Body of pancreas (tissue), 4 donors: ENCODE measurements at regions not wholly inside any gene's neighbourhood (a gene's known extent, or its start where the extent isn't known, plus 50 kb on each side); places are given as distances from the start of the nearest gene placed in this dataset.
A peak's percentile ranks its signal among the peaks of the same experiment; 100 is the strongest.

Source experiments
- ATAC-seq: fragments of 150-250 bp; one replicate; pipeline ENCODE4 v1.9.1; 2016
- DNase-seq, 4 donors: peaks; one replicate each; pipeline ENCODE4 v3.0.0-alpha.2; 2019
- H3K27ac ChIP-seq, 4 donors: fragments of 200-600 bp; sonication (generic); 1 replicate in 3 of 4; 2 replicates in 1 of 4; pipeline versions ENCODE4 v1.5.1 to v1.6.1; 2016 to 2019; ENCODE audit warnings: mild to moderate bottlenecking in 1 of 4, mixed read lengths in 1 of 4, moderate library complexity in 1 of 4
- H3K27me3 ChIP-seq, 2 donors: fragments of 200-600 bp; sonication (generic); one replicate each; pipeline ENCODE4 v1.6.0; 2016; ENCODE audit warnings: mild to moderate bottlenecking in 1 of 2
- H3K36me3 ChIP-seq, 2 donors: fragments of 200-600 bp; sonication (generic); replicated peaks in 1 of 2; 2 replicates each; pipeline ENCODE4 v1.5.1; 2016; ENCODE audit warnings: low read depth in 2 of 2; ENCODE audit not compliant: insufficient read depth in 1 of 2
- H3K4me1 ChIP-seq: fragments of 200-600 bp; sonication (generic); one replicate; pipeline ENCODE4 v1.6.0; 2016
- H3K4me3 ChIP-seq, 2 donors: fragments of 200-600 bp; sonication (generic); 1 replicate in 1 of 2; 2 replicates in 1 of 2; pipeline ENCODE4 v1.5.1; 2016 to 2019
- H3K9me3 ChIP-seq, 3 donors: fragments of 200-600 bp; sonication (generic); 1 replicate in 2 of 3; 2 replicates in 1 of 3; pipeline ENCODE4 v1.5.1; 2016
- POLR2A ChIP-seq, 3 donors: fragments of 450-650 bp; IDR thresholded peaks; one replicate each; pipeline ENCODE4 v1.6.1; 2016; ENCODE audit warnings: antibody characterized with exemption in 3 of 3, mild to moderate bottlenecking in 2 of 3
- WGBS, 2 donors: methylation state at CpG; one replicate each; pipeline ENCODE4 v1.1.5; 2017; 5-methylcytosine and 5-hydroxymethylcytosine counted together
- intact Hi-C: fragments of 100-400 bp; cut with DNase I; formaldehyde crosslinking; loops from one replicate; pipeline ENCODE4 v1.15.1; 2023
- TF ChIP-seq, protein P1 (sequence below), 7 experiments: fragments of 450-650 bp in 4 of 7; fragments of 200-600 bp in 3 of 7; sonication (generic) in 3 of 7; IDR thresholded peaks; one replicate each; pipeline ENCODE4 v1.5.1; 2016 to 2019; ENCODE audit warnings: antibody characterized with exemption in 7 of 7

DNA sequence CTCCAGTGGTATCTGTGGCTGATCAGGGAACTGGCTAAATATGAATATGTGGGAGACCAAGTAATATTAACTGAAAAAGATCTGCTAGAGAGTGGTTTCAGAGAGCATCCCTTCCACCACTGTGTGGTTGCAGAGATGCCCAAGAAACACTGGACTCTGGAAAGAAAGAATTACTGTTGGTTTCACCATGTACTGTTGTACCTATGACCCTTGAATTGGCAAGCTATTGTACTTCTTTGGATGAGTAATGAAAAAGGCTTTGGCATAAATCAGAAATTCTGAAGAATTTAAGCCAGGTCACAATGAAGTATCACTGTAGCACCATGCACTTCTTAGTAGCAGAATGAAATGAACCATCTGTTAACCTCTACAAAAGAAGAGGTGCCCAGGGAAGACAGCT, 134.4 kb upstream of the INTU start:
- intact Hi-C loops = no loop called here
- H3K36me3 ChIP-seq = no peaks in the 10 kb centered on the region
- no peaks in the 10 kb centered on the region for H3K27me3 ChIP-seq
- H3K4me3 ChIP-seq = no peak overlapping the region
- ATAC-seq (no peak), DNase-seq (no peak)
- no peaks in the 10 kb centered on the region for H3K4me1 ChIP-seq
- TF ChIP-seq, protein P1, sequence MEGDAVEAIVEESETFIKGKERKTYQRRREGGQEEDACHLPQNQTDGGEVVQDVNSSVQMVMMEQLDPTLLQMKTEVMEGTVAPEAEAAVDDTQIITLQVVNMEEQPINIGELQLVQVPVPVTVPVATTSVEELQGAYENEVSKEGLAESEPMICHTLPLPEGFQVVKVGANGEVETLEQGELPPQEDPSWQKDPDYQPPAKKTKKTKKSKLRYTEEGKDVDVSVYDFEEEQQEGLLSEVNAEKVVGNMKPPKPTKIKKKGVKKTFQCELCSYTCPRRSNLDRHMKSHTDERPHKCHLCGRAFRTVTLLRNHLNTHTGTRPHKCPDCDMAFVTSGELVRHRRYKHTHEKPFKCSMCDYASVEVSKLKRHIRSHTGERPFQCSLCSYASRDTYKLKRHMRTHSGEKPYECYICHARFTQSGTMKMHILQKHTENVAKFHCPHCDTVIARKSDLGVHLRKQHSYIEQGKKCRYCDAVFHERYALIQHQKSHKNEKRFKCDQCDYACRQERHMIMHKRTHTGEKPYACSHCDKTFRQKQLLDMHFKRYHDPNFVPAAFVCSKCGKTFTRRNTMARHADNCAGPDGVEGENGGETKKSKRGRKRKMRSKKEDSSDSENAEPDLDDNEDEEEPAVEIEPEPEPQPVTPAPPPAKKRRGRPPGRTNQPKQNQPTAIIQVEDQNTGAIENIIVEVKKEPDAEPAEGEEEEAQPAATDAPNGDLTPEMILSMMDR (IDR thresholded peaks at IDR 0.05) = no peak
- no peak for TF ChIP-seq POLR2A (IDR thresholded peaks at IDR 0.05)
- no peak overlapping the region for H3K27ac ChIP-seq
- no peaks in the 10 kb centered on the region for H3K9me3 ChIP-seq

DNA sequence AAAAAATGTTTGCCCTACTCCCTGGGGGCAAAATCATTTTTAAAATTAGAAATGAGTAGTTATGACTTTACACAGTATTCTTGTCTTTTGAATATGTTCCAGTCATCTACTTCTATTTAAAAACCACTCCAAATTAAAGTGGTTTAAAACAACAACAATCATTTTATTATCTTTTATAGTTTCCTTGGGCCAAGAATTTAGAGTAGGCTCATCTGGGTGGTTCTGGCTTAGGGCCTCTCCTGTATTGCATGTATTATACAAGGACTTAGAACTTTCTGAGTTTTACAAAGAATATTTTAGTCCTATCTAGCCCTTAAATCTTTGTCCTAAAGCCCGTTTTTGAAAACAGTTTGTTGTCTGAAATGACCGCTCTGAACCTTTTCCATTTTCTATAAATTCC, 132.5 kb upstream of the INTU start:
- Histone ChIP-seq H3K4me3 (no peak overlapping the region), H3K36me3 (no peaks in the 10 kb centered on the region), H3K27me3 (no peaks in the 10 kb centered on the region), H3K27ac (no peak overlapping the region), H3K4me1 (no peaks in the 10 kb centered on the region), H3K9me3 (no peaks in the 10 kb centered on the region)
- 59 to 62% methylated on average over 2 of the region's 2 CpGs for WGBS, 2 donors
- intact Hi-C loops = no loop called here
- ATAC-seq = no peak
- no peak for DNase-seq
- TF ChIP-seq, protein P1 (IDR thresholded peaks at IDR 0.05) = no peak
- TF ChIP-seq POLR2A (IDR thresholded peaks at IDR 0.05) = no peak

DNA sequence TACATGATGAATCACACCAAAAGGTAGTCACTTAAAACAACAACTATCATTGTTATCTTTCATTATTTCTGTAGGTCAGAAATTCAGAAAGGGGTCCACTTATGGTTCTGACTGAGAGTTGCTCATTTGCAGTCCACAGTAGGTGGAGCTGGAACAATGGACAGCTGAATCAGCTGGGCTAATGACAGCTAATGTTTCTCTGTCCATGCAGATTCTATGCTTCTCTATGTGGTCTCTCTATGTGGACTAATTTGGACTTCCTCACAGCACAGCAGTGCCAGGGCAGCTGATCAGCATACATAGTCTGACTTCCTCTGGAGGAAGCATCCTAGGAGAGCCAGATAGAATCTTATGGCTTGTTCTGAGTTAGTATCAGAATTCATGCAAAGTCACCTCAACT, 131.7 kb upstream of the INTU start:
- TF ChIP-seq, protein P1 (IDR thresholded peaks at IDR 0.05) = no peak
- no peak for TF ChIP-seq POLR2A (IDR thresholded peaks at IDR 0.05)
- Histone ChIP-seq H3K4me3 (no peak overlapping the region), H3K27me3 (no peaks in the 10 kb centered on the region), H3K4me1 (no peaks in the 10 kb centered on the region), H3K27ac (no peak overlapping the region), H3K9me3 (no peaks in the 10 kb centered on the region), H3K36me3 (no peaks in the 10 kb centered on the region)
- ATAC-seq (no peak), DNase-seq (no peak)
- intact Hi-C loops = no loop called here

DNA sequence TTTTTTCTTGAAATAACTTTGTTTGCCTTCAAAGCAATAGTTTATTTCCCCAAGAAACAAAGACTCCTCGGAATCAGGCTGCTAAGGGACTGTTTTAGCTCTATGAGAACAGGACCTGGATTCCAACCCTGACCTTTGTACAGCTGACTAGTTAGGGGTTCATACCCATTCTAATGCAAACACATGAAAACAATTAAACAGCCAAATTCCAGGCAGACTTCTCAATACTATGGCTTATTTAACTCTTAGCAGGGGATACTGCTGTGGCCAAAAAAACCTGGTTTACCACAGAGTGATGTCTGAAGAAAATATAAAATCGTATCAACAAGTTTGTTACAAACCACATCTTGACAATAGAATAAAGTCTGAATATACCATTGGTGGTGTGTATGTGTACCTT, 129.6 kb upstream of the INTU start:
- DNase-seq = no peak
- Histone ChIP-seq H3K36me3 (no peaks in the 10 kb centered on the region), H3K27ac (no peak overlapping the region), H3K4me3 (no peak overlapping the region), H3K9me3 (no peaks in the 10 kb centered on the region), H3K4me1 (no peaks in the 10 kb centered on the region), H3K27me3 (no peaks in the 10 kb centered on the region)
- no peak for TF ChIP-seq POLR2A (IDR thresholded peaks at IDR 0.05)
- TF ChIP-seq, protein P1 (IDR thresholded peaks at IDR 0.05) = no peak
- intact Hi-C loops = no loop called here
- ATAC-seq = no peak
- 48 to 59% methylated on average over 2 of the region's 2 CpGs for WGBS, 2 donors

DNA sequence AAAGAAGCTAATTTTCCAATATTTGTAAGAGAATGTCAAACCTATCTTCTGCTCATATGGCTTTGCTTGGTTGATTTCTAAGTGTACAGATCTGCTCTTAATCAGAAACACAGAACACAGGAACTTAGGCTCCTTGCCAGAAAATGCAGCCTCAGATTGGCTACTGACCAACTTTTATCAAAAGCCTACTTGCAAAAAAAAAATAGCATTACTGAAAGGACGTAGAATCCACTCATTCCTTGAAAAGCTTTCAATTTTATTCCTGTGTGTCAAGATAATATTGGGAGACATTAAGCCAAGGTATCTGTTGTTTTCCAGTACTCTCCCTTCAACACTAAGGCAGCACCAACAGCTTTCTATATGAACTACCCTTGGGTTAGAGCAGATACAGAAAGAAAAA, 127.6 kb upstream of the INTU start:
- WGBS, 2 donors = 3 to 8% methylated on average over 1 of the region's 1 CpG
- no peaks in the 10 kb centered on the region for H3K27me3 ChIP-seq

More for the DNA sequence above, 127.6 kb upstream of the INTU start:
- Histone ChIP-seq H3K27ac (no peak overlapping the region), H3K4me3 (no peak overlapping the region), H3K4me1 (no peaks in the 10 kb centered on the region), H3K36me3 (no peaks in the 10 kb centered on the region), H3K9me3 (no peaks in the 10 kb centered on the region)
- DNase-seq (peak; percentile 39 to 60 (median 44)), ATAC-seq (no peak)
- intact Hi-C loops = no loop called here
- TF ChIP-seq, protein P1 (IDR thresholded peaks at IDR 0.05) = no peak
- no peak for TF ChIP-seq POLR2A (IDR thresholded peaks at IDR 0.05)
